HG03097 (cell line): ENCODE measurements at regions not wholly inside any gene's neighbourhood (a gene's known extent, or its start where the extent isn't known, plus 50 kb on each side); places are given as distances from the start of the nearest gene placed in this dataset.

Source experiments
- ATAC-seq: cut with Tn5 transposase; IDR thresholded peaks from one replicate; pipeline ENCODE4 v1.9.1; 2021; ENCODE audit not compliant: unreplicated experiment, low FRiP score

- ATAC-seq = no peak
Measured at GRCh38 chr11:15859411-15859810, 496.9 kb downstream of the SOX6 start.

DNA sequence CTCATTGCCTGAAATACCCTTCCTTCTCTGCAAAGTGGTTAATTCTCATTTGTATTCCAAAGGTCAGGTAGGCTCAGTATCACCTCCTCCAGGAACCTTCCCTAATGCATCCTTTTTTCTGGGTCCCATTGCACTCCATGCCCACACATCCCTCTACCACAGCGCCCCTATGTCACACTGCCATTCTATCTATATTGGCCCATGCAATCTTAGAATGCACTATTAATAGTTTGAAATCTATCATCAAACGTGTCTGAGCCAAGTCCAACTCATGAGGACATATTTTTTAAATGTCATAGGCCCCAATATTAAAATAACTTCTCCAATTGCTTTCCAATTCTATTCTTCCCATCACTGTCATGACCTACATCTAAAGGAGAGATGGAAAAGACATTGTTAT, 495.1 kb downstream of the SOX6 start:
- no peak for ATAC-seq

- ATAC-seq = no peak
Measured at GRCh38 chr11:15863411-15863810, 492.9 kb downstream of the SOX6 start.

DNA sequence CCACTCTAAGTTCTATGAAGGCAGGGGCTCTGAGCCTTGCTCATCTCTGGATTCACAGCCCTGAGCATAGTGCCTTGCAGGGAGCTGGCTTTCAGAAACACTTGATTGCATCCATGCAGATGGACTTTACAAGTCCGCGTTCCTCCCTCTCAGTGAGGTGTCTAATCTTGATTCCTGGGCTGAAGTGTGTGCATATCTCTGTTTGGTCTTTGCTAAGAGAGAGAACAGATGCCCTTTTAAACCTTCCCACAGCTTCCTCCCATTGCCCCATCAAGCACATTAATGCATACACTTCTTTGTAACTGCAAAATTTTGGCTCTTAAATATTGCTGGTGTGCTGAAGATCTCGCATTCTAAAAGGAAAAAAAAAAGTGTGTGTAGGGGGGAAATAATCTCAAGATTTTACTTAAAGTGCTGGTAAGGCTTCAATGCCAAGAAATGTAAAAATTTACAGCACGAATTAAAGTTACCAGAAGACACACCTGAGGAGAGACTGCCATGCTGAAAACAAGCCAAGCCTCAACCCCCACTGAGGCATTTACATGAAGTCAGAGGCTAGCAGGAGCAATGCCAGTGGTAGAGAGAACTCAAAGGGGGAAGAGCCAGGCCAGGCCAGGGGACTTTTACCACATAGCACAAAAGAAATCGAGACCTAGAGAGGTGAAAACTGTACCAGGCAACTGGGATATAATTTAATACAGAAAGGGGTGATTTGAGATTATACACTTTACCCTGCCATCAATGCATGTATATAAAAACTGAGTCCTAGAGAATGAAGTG, 492.1 kb downstream of the SOX6 start:
- no peak for ATAC-seq

DNA sequence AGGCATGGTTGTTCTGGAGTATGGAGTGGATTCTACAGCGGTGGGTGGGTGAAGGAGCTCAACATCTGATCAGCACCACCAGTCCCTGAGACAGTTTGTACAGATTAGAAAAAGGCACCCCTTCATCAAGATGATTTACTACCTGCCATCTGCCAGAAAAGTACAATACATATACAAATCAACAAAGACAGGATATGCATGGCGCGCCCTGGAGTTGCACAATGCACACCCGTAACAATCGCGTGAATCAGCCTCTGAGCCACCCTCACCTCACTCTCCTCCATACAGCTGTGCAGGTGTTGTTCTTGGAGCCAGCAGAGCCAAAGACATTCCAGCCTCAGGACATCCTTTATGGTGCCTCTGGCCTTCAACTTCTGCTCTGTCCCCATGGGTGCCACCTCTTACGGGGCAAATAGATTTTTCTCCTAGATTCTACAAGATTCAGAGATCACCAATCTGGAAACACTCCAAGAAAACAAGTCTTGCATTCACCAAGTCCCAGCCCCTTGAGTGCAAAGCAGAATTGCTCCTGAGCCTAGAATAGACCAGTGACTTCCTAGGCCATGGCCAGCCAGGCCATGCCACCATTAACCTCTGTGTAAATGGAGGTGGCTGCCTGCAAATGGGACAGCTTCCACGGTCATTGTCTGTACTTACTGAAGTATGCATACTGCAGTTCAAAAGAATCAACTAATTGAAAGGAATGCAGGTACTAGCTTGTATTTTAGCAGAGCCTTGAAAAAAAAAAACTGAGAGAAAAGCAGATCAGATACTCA, 490.9 kb downstream of the SOX6 start:
- ATAC-seq = no peak

DNA sequence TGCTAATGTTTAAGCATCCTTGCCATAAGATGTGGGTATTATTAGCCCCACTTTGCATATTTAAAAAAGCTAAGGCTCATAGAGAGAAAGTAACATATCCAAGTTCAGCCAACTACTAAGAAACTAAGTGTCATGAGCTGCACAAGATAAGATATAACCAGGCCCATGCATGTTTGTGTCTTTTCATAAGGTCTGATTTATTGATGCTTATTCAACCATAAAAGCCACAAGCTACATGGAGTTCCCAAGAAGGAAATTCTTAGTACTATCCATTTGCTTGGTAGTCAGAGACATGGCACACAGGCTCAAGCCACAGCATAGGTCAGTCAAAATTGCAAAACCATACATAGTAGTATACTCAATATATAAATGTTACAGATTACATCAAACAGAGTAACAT, 488.5 kb downstream of the SOX6 start:
- no peak for ATAC-seq

DNA sequence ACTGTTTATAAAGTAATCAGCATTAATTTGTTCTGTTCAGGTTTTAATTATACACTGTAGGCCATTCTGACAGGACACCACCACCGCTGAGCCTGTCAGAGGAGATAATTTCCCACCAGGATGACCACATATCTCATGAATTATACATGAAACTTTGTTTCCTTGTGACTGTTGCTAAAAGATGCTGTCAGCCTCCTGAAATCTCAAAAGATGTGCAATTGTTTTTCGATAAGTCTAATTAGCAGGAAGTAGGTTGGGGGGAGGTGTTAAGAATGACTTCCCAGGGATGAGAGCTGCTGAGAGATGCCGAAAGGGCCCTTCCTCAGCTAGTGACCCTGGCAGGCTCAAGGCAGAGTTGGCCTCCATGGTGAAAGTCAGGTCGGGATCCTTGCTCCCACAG, 485.4 kb downstream of the SOX6 start:
- ATAC-seq = no peak

DNA sequence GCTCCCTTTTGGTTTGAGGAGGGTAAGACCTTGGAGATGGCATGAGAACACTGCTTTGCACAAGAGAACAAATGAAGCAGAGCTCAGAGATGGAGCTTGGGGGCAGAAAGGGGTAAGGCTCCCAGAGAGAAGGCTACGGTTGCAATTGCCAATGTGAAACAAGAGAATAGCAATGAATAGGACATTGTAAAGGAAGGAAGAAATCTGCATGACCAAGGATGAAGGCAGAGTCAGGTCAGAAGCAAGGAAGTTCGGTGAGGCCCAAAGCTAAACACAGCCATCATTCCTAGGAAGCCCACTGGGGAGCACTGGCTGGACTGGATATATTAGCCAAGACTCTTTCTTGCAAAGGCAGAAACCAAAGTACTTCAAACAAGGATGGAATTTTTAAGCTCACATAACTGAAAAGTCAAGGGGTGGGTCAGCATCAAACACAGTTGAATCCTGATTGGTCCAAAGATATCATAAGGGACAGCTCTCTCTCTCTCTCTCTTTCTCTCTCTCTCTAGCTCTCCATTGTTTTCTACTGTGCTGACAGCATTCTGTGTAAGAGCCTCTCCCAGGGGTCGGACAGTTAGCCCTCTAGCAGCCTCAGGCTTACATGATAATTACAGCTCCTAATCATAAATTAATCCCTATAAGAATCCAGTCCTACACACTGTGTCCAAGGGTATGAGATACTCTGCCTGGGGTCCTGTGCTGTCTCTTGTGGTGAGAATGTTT, 484.3 kb downstream of the SOX6 start:
- no peak for ATAC-seq

DNA sequence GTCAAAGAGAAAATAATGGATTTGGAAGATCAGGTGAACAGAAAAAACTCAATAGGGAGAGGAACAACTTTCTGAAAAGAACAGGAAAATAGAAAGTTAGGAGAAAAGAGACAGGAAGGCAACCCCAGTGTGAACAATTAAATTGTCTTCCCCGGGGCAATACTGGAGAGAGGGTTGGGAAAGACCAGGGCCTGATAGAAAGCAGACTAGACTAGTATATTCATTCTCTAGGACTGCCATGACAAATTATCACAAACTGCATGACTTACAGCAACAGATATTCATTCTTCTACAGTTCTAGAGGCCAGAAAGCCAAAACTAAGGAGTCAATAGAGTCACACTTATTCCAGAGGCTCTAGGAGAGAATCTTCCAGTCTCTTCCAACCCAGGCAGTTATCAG, 482.8 kb downstream of the SOX6 start:
- ATAC-seq = no peak

GRCh38 chr11:15874704-15875103, 481.6 kb downstream of the SOX6 start:
- ATAC-seq = no peak

- ATAC-seq = no peak
Measured at GRCh38 chr11:15875393-15875792, 481.0 kb downstream of the SOX6 start.

DNA sequence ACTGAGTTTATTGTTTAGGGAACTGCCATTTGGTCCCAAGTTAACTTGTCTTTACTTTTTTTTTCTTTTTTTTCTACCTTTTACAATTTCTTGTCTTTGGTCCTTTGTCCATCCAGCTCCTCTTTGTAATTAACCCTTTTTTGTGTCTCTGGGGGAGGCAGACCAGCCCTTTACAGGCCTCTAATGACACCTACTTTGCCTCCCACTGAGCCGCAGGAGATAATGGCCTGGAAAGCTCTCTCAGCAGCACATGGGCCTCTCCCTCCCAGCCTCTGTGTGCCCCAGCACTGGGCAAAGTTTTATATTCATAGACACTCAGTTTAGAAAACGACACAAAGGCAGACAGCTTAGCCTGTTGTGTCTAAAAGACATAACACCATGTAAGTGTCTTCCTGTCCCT, 480.4 kb downstream of the SOX6 start:
- ATAC-seq = no peak

- ATAC-seq = no peak
Measured at GRCh38 chr11:15878756-15879155, 477.6 kb downstream of the SOX6 start.

DNA sequence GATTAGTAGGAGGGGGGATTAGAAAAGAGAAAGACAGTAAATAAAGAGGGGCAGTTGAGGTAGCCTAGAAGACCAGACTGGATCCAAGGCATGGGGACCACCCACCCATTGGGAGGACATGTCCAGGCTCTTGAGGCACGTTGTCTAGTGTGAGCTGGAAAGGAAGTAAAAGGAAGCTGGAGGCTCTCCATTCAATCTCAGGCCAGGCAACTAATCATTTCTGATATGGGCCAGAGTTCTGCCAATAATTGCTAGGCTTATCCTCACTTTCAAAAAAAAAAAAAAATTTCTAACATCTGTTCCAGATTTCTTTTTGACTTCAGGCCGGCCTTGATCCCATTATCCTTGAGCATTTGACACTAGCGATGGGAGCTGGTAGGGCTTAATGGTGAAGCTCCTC, 476.1 kb downstream of the SOX6 start:
- no peak for ATAC-seq

GRCh38 chr11:15882876-15883454, 473.4 kb downstream of the SOX6 start:
- ATAC-seq = no peak

GRCh38 chr11:15883455-15883920, 472.9 kb downstream of the SOX6 start:
- no peak for ATAC-seq

DNA sequence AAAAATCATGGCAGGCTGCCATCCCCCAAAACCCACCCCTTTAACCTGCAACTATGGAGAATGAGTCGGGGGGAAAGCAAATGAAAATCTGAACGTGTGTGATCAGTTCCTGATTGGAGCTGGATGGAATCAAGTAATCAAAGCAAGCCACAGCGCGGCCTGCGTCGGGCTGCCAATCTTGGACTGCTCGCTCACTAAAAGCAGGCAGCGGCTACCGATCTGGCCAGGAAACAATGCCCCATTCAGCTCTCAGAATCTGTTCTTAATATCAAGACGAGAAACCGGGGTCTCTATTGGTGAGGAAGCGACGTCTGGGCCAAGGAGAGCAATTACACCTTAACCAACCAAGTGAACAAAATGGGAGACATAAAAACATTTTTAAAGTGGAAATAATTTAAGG, 472.2 kb downstream of the SOX6 start:
- no peak for ATAC-seq

- no peak for ATAC-seq
Measured at GRCh38 chr11:15884777-15885540, 471.4 kb downstream of the SOX6 start.

- ATAC-seq = no peak
Measured at GRCh38 chr11:15885854-15886253, 470.5 kb downstream of the SOX6 start.

- ATAC-seq = no peak
Measured at GRCh38 chr11:15886299-15886698, 470.0 kb downstream of the SOX6 start.
